Putamen (tissue), 1 donor: ENCODE measurements at regions not wholly inside any gene's neighbourhood (a gene's known extent, or its start where the extent isn't known, plus 50 kb on each side); places are given as distances from the start of the nearest gene placed in this dataset.
"Not testable (repeated sequence)": the region's sequence is repeated elsewhere in the genome, so short reads cannot be mapped to it uniquely, and the experiment has no call there.

Source experiments
- DNase-seq: peaks from one replicate; pipeline ENCODE4 v3.0.0-alpha.2; 2016; ENCODE audit warnings: low spot score

- DNase-seq = no peak
Observed at GRCh38 chr9:36521148-36521547, 51.5 kb upstream of the MELK start.

DNA sequence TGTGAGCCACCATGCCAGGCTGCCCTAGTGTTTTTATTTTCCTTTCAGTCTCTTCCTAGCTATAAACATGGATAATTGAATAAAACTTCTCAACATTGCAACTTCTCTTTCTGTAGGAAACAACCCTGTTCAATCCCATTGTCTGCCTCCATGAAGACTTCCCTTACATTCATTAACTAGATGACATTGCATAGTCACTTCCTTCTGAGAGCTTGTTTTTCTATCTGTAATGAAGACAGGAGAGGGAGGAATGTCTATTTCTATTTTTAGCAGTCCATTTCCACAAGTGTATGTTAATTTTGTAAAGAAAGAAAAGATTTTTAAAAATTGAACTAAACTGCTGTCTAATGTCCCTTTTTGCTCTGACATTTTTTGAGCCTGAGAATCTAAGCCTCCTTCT is 55.6 kb upstream of the MELK start:
- no peak for DNase-seq

DNA sequence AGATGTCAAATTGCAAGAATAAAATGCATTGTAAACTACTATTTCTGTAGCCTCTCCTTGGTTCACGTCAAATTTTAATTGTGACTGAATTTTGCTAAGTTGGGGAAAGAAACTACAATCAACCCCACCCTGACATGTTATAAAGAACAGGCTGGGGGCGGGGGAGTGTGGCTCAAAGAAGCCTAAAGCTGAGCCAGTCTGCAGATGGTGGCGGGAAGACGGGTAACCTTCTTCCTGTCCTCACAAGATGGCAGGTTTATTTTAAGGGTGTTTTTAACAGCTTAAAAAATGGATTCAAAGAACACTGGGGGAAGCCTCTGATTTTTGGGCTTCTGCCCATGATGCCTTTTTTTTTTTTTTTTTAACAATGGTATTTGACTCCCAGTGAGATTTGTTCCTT is 68.5 kb upstream of the MELK start:
- no peak for DNase-seq

GRCh38 chr9:36503172-36504088 is 69.3 kb upstream of the MELK start:
- no peak for DNase-seq

- DNase-seq = no peak
Observed at GRCh38 chr9:36501727-36502126, 71.0 kb upstream of the MELK start.

DNA sequence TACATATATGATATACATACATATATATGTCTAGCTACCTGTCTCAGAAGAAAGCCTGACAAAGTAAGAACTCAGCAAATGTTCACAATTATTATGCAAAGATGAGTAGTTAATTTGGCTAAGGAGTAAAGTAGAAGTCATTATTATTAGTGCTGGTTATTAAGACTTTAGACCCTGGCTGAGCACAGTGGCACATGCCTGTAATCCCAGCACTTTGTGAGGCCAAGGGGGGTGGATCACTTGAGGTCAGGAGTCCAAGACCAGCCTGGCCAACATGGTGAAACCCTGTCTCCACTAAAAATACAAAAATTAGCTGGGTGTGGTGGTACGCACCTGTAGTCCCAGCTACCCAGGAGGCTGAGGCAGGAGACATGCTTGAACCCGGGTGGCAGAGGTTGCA is 71.8 kb upstream of the MELK start:
- DNase-seq = not testable (repeated sequence)

GRCh38 chr9:36499174-36499890 is 73.4 kb upstream of the MELK start:
- no peak for DNase-seq

- DNase-seq = not testable (repeated sequence)
Observed at GRCh38 chr9:36493564-36493963, 79.1 kb upstream of the MELK start.

- no peak for DNase-seq
Observed at GRCh38 chr9:36492865-36493264, 79.8 kb upstream of the MELK start.

GRCh38 chr9:36489453-36489852 is 83.2 kb upstream of the MELK start:
- DNase-seq = no peak

DNA sequence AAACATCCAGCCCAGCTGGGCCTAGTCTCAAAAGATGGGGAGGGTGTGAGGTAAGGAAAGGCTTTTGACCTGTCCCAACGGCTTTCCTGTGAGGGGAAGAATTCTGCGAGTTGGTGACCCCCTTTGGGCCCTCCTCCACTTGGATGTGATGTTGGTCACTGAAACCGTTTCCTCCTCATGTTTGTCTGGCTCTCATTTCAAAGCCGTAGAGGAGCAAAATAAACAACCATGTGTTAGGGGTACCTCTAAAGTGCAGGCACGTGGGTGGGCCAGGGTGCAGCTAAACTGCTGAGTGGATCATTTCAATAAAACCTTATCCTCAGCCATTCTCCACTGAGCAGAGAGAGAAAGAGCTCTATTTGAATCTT is 84.3 kb upstream of the MELK start:
- DNase-seq = no peak

DNA sequence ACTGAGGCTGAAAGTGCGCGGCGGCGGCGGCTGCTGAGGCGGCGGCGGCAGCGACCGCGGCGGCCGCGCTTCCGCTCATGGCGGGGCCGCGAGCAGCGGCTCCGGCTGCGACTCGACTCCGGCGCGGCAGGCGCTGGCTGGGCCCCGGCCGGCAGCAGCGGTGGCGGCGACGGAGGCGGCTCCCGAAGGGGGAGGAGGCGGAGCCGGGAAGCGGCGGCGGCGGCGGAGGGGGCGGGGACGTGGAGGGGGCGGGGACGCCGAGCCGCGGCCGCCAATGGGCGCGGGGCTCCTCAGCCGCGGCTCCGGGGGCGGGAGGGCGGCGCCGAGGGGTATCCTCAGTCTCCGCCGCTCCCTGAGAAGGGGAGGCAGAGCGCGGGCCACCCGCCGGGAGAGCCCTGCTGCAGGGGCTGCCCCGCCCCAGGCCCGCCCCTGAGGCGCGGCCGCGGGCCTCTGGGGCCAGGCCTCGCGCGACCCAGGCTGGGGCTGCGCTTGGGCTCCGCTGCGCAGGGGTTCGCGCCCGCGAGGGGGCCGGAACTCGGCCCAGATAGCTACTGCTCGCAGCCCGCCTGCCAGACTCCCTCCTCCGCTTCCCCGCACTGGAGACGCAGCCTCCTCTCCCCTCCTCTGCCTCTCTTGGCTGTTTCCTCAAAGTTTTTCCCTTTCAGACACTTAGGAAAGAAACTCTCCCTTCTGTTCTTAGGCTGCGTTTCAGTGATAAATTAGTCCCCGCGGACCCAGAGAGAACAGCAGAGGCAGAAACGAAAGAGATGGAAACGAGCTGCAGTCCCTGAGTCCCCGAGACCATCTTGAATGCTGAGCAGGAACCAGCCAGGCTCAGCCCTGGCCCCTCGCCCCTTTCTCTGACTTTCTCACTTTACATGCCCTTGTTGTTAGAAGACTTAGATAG is 85.0 kb upstream of the MELK start:
- peak; percentile 96 for DNase-seq

DNA sequence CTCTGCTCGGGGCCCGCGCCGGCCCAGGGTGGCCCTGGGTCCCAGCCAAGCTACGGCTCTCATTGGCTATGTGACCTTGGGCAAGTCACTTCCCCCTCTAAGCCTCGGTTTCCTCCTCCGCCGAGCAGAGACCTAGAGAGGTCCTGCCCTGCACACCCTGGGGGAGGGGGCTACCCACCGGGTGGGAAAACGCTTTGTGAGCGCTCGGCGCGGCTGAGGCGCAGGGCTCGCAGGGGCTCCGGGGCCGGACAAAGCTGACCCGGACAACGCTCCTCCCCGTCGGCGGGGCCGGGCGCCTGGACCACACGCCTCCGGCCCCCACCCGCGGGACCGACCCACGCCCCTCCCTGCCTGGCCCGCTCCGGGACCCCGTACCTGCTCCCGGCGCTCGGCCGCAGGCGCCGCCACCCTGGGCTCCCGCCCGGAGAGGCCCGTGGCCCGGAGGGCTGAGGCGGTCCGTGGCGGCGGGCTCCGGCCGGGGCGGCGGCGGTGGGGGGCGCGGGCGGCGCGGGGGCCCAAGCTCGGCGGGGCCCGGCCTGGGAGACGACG is 85.7 kb upstream of the MELK start:
- DNase-seq = no peak

DNA sequence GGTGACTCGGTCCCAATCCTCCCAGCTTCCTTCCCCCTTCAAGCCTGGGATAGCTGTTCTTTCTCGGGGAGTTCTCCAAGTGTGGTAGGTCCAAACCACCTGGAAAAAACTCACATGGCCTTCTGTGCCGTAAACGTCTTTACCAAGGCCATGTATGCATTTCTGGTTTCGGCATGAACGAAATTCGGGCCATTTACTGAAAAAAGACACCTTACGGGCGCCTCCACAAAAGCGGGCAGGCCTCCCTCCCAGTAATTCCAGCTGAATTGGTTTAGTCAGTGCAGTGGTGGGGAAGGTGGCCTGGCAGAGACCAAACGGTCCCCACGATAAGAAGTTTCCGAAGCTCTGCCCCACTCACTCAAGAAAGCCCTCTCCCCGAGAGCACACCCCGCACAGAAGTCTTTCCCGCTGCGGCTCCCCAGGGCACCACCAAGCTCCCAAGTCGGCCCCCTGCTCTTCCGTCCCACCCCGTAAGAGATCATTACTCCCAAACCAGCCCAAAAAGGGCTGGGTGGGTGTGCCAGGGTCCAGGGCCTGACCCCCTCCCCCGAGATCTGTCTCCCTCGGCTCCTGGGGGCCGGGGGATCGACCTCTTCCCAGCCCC is 86.3 kb upstream of the MELK start:
- no peak for DNase-seq

DNA sequence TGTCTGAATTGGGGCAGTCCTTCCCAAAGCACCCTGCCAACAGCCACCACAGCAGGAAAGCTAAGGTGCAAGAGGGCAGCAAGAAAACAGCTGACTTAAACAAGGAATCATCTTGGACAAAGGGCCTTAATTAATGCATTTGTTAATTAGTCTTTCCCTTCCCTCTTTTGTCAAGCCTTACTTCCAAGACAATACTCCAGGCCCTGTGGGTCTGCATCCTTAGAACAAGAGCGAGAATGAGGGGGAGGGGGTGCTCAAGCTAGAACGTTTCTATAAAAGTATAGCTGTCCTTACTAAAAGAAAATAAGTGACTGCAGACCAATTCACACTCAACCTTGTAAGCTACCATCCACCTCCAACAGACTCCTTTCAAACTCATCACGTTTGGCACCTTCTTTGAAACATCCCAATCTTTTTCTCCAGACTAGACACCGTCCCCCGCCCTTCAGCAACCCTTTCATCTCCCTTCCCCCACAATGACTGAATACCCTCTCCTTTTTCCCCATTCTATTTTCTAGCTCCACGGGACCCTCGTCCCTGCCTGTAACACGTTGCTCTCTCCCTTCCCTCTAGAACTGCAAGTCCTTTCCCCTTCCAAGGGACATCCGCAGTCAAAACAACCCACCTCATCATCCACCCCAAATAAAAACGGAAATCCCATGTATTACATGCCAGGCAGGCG is 85.7 kb upstream of the RNF38 start:
- no peak for DNase-seq

- DNase-seq = no peak
Observed at GRCh38 chr9:36484124-36484523, 84.1 kb upstream of the RNF38 start.

GRCh38 chr9:36479101-36479500 is 79.0 kb upstream of the RNF38 start:
- peak; percentile 67 for DNase-seq

- DNase-seq = no peak
Observed at GRCh38 chr9:36471359-36471758, 71.3 kb upstream of the RNF38 start.

- peak; percentile 27 for DNase-seq
Observed at GRCh38 chr9:36470643-36471290, 70.7 kb upstream of the RNF38 start.

DNA sequence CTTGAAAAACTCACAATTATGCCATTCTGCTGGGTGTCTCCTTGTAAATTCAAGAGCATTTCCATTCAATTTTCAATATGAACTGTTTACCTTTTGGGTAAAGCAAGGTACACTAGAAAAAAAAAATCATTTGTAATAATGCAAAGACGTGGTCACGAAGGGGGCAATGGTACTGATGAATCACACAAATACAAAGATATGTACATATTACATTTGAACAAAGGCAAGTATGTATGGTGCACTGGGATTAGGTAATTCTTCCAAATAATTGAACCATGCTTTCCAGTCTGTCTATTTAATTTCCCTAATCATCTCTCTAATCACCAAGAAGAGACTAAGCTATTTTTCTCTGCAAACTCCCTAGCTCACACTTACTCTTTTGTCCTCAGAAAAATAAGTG is 63.4 kb upstream of the RNF38 start:
- no peak for DNase-seq

GRCh38 chr9:36462245-36462644 is 62.2 kb upstream of the RNF38 start:
- DNase-seq = no peak
